ENCODE measurements at regions not wholly inside any gene's neighbourhood (a gene's known extent, or its start where the extent isn't known, plus 50 kb on each side); places are given as distances from the start of the nearest gene placed in this dataset.

DNA sequence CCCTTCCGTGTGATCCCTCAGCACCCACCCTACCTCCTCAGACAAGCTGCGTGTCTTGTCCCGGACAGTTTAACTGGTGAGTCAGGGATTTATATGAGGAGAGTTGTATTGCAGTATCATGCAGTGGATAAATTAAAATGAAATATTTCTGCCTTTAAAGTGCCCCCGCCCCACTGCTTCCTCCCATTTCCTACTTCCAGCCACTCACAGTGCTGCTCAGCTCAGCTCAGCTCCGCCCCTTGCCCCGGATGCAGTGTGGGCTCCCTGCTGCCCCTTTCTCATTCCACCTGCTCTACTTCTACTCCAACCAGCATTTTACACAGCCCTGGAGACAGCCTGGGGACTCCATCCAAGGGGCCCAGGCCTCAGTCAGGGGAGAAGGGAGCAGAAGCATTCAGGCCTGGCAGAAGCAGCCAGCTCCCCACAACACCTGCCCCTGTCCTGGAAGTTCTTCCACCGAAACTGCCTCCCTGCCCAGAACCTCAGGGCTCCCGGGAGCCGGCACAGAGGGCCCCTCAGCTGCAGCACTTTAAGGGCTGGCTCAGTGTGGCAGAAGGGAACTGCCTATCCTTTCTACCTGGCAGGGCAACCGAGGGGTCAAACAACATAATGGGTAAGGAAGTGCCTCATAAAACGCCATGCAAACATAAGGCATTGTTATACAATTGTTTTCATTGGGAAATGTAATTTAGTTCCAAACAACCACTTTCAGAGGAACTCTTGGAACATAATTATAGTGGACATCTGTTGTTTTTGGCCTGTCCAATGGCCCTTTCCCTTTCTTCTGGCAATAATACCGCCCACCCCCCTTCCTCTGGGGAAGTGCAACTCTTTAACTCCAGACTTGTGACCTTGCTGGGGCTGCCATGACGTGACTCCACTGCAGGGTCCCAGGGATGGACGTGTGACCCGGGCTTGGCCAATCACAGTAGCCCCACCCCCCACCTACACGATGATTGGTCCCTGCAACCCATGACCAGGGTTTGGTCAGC is 102.3 kb downstream of the LIPG start:
- intact Hi-C loops (cut with micrococcal nuclease), result no loop called here

DNA sequence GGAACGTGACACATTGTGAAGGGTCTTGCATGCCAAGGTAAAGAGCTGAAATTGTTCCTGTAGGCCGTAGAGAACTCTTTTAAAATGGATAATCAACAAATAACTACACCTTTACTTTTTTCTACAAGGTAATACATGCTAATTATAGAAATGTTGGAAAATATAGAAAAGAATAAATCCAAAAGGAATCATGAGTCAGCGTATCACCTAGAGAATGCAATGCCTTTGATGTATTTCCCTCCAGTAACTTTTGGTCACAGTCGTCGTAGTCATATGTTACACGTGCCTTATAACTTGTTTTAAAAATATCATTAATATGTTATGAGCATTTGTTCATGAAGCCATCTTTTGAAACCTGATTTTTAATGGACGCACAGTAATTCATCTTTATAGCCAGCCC is 100.6 kb downstream of the LIPG start:
- intact Hi-C loops (cut with micrococcal nuclease), result no loop called here

DNA sequence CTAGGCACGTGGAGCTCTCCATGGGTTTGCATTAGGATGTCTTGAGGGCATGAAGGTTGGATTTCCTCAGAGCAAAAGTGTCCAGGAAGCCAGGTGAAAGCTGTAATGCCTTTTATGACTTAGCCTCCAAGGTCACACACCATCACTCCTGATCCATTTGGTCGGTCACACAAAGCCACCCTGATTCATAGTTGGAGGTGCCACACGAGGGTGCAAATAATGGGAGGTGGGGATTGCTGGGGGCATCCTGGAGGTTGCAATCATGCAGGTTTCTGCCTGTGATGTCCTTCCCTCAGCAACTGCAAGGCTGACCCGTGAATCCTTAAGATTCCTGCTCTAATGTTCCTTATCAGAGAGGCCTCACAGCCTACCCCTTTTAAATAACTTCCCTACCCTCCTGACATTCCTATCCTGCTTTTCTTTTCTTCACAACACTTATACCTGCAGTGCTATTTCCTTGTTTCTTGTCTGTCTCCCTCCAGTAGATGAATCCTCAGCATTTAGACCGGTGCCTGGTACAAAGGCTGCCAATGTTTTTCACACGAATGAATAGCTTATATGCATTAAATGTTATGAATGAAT is 97.1 kb downstream of the LIPG start:
- intact Hi-C loops (cut with micrococcal nuclease), result no loop called here

DNA sequence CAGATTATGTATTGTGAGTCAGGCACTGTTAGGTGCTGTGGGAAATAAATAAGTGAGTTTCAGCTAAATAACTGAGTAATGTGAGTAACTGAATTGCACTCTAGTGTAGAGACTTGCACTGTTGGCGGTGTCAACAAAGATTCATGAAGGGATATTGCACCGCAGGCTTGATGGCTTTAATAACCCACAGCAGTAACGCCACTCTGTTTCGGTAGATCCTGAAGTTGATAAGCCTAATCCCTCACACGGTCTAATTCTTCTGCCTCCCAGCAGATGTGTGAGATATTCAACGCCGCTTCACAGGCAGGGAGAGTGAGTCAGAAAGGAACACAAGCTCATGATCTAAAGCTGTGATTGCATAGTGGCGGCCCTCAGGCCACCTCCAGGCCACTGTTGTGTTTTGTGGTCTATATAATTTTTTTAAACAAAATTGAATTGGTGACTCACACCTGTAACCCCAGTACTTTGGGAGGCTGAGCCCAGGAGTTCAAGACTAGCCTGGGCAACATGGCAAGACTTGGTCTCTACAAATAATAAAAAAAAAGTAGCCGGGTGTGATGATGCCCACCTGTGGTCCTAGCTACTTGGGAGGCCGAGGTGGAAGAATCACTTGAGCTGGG is 94.3 kb downstream of the LIPG start:
- intact Hi-C loops (cut with micrococcal nuclease), result no loop called here

DNA sequence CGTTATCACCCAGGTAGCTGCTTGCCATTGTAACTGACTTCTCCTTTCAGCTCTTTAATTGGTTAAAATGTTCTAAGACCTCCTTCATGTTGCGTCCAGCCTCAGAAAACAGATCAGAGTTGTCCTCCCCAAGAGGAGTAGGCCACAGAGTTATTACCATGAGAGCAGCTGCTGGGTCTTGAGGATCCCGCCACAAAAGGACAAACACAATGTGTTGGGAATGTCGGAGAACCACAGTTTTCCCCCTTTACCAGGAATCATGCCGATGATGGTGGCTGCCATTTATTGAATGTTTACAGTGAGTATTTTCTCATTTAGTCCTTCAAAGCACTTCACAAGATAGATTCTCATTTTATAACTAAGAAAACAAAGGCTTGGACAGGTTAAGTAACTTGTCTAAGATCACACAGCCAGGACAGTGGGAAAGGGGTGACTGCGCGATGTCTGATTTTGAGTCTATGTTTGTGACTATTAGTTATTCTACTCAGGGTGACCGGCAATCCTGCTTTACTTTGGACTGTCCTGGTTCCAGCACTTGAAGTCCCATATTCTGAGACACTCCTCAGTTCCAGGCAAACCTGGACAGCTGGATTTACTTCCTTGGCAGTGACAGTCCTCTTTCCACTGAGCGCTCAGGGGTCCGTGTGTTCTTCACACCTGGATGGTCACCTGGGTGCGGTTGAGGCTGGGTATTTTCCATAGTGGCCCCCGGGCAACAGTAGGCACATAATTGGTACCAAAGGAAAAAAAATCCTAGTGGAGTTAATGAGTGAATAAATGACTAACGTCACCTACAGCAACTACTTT is 93.6 kb downstream of the LIPG start:
- intact Hi-C loops (cut with micrococcal nuclease), result no loop called here

DNA sequence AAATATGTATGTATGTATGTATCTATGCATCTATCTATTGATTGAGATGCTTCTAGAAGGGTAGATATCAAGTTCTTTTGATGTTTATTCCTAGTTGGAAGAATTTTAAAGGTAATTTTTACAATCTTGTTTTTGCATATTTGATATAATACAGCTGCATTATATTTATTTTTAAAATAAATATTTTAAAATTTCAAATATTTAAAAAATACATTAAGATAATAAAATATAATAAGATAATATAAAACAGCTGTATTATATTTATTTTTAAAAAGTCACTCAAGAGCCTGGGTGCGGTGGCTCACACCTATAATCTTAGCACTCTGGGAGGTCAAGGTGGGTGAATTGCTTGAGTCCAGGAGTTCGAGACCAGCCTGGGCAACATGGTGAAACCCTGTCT is 92.5 kb downstream of the LIPG start:
- intact Hi-C loops (cut with micrococcal nuclease), result no loop called here

DNA sequence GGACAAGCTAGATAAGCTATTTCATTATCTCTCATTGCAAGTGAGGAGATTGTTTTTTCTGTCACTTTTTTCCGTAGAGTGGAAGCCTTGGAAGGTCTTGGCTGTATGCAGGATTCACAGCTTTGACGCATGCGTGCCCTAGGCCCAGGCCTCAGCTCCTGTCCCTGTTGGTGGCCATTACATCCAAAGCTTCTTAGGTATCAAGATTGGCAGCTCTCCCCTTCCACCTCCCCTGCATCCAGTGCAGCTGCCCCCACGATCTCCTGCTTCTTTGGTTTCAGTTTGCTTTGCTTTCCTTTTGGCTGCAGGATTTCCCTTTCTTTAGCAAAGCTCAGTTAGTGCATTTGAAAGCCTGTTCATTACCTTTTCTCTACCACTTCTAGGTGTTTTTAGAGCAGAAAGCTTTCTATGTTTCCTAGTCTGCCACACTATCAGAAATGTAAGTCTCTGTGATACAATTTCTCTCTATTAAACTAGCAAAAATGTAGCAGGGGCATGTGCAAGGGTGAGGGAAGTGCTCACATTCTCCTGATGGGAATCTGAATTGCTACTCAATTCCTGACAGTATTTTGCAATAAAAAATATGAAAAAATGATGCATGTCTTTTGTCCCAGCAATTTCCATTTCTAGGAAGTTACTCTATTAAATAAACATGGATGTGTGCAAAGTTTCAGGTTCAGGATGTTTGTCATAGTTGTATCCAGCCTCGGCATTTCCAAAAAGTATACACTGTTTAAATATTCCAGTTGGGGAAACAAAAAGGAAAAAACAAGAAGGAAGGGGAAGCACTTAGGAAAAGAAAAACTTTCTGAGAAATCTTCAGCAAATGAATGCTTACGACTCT is 91.2 kb downstream of the LIPG start:
- intact Hi-C loops (cut with micrococcal nuclease), result no loop called here

DNA sequence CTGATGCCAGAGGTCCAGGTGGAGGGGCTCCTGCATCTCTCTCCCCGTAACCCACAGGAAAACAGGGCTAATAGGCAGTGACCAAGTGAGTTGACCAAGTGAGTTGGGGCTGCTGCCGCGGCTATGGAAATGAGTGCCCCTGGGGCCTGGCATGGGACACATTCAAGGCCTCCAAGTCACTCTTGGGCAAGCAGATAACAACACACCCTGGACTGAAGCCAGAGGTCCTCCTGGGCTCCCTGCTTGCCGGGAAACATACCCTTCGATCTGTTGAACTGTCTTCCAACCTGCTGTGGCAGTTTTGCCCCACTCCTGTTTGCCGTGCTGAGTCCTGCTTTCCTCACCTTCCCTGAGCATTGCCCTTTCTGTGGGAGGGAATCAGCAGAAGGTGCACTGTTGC is 89.2 kb downstream of the LIPG start:
- intact Hi-C loops (cut with micrococcal nuclease), result no loop called here

DNA sequence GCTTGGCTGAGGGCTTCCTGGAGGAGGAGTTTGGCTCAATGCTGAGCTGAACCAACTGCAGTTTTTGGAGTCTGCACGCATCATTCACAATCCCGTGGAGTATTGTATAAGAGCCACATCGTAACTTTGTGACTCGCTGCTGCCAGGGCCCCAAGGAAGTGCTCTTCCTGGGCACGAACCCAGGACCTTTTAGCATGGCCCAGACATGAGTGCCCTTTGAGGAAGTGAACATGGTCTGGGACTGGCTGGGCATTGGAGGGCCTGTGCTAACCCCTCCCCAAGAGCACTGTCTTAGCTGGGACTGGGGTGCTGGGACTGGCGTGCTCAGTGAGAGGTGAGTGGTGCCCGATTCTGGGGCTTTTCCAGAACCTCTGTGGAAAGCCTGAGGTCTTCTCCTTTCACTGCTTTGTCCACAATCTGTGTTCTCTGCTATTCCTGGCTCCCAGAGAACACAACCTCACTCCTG is 88.6 kb downstream of the LIPG start:
- intact Hi-C loops (cut with micrococcal nuclease), result no loop called here

DNA sequence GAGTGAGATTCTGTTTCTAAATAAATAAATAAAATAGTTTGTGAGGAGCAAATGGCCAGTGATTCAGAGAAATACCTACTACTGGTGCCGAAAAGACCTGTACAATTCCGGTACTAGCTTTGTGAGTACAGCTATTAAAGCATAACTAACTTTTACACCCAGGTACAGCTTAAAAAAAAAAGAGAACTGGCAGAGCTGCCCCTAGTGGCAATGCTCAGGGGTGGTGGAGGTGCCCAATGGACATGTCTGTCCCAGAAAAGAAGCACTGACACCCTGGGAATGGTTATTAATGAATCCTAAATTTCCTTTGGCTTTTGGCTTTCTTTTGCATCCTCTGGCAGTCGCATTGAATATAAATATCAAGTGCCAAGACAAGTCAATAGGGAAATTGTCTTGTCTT is 87.0 kb downstream of the LIPG start:
- intact Hi-C loops (cut with micrococcal nuclease), result no loop called here
